GF-D8 (cell line): ENCODE measurements at regions not wholly inside any gene's neighbourhood (a gene's known extent, or its start where the extent isn't known, plus 50 kb on each side); places are given as distances from the start of the nearest gene placed in this dataset.

Source experiments
- DNase-seq: peaks from one replicate; lab custom pipeline; 2025; lab: John Stamatoyannopoulos, UW

- DNase-seq, result peak; percentile 1
These were observed 120.9 kb downstream of the SAMMSON start for GRCh38 chr3:70120357-70120966.

GRCh38 chr3:70127192-70127591 is 127.7 kb downstream of the SAMMSON start:
- DNase-seq, result no peak

- DNase-seq, result no peak
These were observed 137.8 kb downstream of the SAMMSON start for GRCh38 chr3:70137366-70137765.

GRCh38 chr3:70138606-70139005 is 139.1 kb downstream of the SAMMSON start:
- no peak for DNase-seq
